ENCODE measurements at regions not wholly inside any gene's neighbourhood (a gene's known extent, or its start where the extent isn't known, plus 50 kb on each side); places are given as distances from the start of the nearest gene placed in this dataset.
"Not testable (repeated sequence)": the region's sequence is repeated elsewhere in the genome, so short reads cannot be mapped to it uniquely, and the experiment has no call there.

DNA sequence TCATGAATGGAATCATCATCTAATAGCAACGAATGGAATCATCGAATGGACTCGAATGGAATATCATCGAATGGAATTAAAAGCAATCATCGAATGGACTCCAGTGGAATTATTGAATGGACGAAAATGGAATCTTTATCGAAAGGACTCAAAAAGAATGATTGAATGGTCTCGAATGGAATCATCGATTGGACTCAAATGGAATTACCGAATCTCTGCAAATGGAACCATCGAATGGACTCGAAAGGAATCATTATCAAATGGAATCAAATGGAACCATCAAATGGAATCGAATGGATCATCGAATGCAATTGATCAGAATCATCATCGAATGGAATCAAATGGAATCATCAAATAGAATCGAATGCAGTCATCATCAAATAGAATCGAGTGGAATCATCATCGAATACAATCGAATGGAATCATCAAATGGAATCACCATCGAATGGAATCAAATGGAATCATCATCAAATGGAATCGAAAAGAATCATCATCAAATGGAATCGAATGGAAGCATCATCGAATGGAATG is 225.7 kb downstream of the SHCBP1 start:
- H3K36me3 ChIP-seq; H3K9me3 ChIP-seq; H3K27ac ChIP-seq; H3K4me3 ChIP-seq; ATAC-seq; H3K4me1 ChIP-seq; in situ Hi-C loops (cut with MboI; ENCODE audit: low sequenced_read_pairs in 4 of 4); intact Hi-C loops (cut with DNase I; ENCODE audit: low total_unique reads); H3K27me3 ChIP-seq; DNase-seq: not testable (repeated sequence)

- H3K27me3 ChIP-seq; H3K4me1 ChIP-seq; H3K36me3 ChIP-seq; intact Hi-C loops (cut with DNase I; ENCODE audit: low total_unique reads); DNase-seq; in situ Hi-C loops (cut with MboI; ENCODE audit: low sequenced_read_pairs in 4 of 4); H3K27ac ChIP-seq; H3K4me3 ChIP-seq; H3K9me3 ChIP-seq; ATAC-seq: not testable (repeated sequence)
Observed at GRCh38 chr16:46394963-46395362, 226.2 kb downstream of the SHCBP1 start.

- H3K4me3 ChIP-seq; intact Hi-C loops (cut with DNase I; ENCODE audit: low total_unique reads); H3K4me1 ChIP-seq; H3K27ac ChIP-seq; H3K27me3 ChIP-seq; DNase-seq; in situ Hi-C loops (cut with MboI; ENCODE audit: low sequenced_read_pairs in 4 of 4); ATAC-seq; H3K36me3 ChIP-seq: not testable (repeated sequence)
- peaks cover 0 to 11% (median 0%) of the 10 kb centered on the region in 3 donors for H3K9me3 ChIP-seq
Observed at GRCh38 chr16:46394149-46394548, 227.0 kb downstream of the SHCBP1 start.

DNA sequence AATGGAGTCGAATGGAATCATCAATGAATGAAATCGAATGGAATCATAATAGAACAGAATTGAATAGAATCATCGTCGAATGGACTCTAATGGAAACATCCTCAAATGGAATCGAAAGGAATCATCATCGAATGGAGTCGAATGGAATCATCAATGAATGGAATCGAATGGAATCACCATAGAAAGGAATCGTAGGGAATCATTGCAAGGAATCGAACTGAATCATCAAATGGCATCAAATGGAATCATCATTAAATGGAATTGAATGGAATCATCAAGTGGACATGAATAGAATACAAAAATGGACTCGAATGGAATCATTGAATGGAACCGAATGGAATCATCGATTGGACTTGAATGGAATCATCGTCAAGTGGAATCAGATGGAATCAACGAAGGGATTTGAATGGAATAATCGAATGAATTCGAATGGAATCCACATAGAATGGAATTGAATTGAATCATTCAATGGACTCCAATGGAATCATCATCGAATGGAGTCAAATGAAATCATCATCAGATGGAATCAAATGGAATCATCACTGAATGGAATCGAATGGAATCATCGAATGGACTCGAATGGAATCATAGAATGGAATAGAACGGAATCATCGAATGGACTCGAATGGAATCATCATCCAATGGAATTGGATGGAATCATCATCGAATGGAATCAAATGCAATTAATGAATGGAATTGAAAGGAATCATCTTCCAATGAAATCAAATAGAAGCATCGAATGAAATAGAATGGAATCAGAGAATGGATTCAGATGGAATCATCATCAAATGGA is 228.1 kb downstream of the SHCBP1 start:
- H3K27ac ChIP-seq; in situ Hi-C loops (cut with MboI; ENCODE audit: low sequenced_read_pairs in 4 of 4); H3K4me3 ChIP-seq; H3K36me3 ChIP-seq; H3K27me3 ChIP-seq; intact Hi-C loops (cut with DNase I; ENCODE audit: low total_unique reads); H3K4me1 ChIP-seq; DNase-seq; ATAC-seq: not testable (repeated sequence)
- peaks cover 0 to 11% (median 0%) of the 10 kb centered on the region in 3 donors for H3K9me3 ChIP-seq

DNA sequence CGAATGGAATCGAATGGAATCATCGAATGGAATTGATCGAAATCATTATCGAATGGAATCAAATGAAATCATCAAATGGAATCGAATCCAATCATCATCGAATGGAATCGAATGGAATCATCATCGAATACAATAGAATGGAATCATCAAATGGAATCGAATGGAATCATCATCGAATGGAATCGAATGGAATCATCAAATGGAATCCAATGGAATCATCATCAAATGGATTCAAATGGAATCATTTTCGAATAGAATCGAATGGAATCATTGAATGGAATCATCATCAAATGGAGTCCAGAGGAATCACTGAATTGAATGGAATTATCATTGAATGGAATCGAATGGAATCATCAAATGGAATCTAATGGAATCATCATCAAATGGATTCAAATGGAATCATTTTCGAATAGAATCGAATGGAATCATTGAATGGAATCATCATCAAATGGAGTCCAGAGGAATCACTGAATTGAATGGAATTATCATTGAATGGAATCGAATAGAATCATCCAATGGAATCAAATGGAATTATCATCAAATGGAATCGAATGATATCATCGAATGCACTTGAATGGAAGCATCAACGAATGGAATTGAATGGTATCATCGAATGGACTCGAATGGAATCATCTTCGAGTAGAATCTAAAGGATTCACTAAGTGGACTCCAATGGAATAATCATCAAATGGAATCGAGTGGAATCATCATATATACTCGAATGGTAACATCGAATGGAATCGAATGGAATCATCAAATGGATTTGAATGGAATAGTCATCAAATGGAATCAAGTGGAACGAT is 230.3 kb downstream of the SHCBP1 start:
- H3K4me3 ChIP-seq; in situ Hi-C loops (cut with MboI; ENCODE audit: low sequenced_read_pairs in 4 of 4); H3K27me3 ChIP-seq; H3K27ac ChIP-seq; intact Hi-C loops (cut with DNase I; ENCODE audit: low total_unique reads); H3K4me1 ChIP-seq; DNase-seq; H3K36me3 ChIP-seq: not testable (repeated sequence)
- H3K9me3 ChIP-seq, result peaks cover 0 to 20% (median 0%) of the 10 kb centered on the region in 3 donors
- peak; percentile 0 to 1 for ATAC-seq

- intact Hi-C loops (cut with DNase I; ENCODE audit: low total_unique reads); H3K4me1 ChIP-seq; ATAC-seq; H3K27me3 ChIP-seq; H3K36me3 ChIP-seq; in situ Hi-C loops (cut with MboI; ENCODE audit: low sequenced_read_pairs in 4 of 4); H3K27ac ChIP-seq: not testable (repeated sequence)
- DNase-seq, result peak; percentile 57 to 82
- peak overlapping the region in 2 of 4 donors; percentile 0 for H3K4me3 ChIP-seq
- H3K9me3 ChIP-seq, result peaks cover 0 to 14% (median 0%) of the 10 kb centered on the region in 3 donors
Observed at GRCh38 chr16:46389561-46390041, 231.6 kb downstream of the SHCBP1 start.

- H3K9me3 ChIP-seq, result peaks cover 0 to 17% (median 0%) of the 10 kb centered on the region in 3 donors
- H3K36me3 ChIP-seq; DNase-seq; ATAC-seq; H3K27me3 ChIP-seq; intact Hi-C loops (cut with DNase I; ENCODE audit: low total_unique reads); H3K4me1 ChIP-seq; H3K4me3 ChIP-seq; in situ Hi-C loops (cut with MboI; ENCODE audit: low sequenced_read_pairs in 4 of 4); H3K27ac ChIP-seq: not testable (repeated sequence)
Observed at GRCh38 chr16:46388939-46389491, 232.2 kb downstream of the SHCBP1 start.

DNA sequence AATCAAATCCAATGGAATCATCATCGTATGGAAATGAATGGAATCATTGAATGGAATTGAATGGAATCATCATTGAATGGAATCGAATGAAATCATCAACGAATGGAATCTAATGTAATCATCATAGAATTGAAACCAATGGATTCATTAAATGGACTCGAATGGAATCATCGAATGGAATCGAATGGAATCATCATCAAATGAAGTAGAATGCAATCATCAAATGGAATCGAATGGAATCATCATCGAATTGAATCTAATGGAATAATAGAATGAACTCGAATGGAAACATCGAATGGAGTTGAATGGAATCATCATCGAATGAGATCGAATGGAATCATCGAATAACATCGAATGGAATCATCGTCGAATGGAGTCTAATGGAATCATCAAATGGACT is 232.8 kb downstream of the SHCBP1 start:
- H3K4me1 ChIP-seq; H3K36me3 ChIP-seq; H3K27ac ChIP-seq; H3K4me3 ChIP-seq; H3K27me3 ChIP-seq; in situ Hi-C loops (cut with MboI; ENCODE audit: low sequenced_read_pairs in 4 of 4); intact Hi-C loops (cut with DNase I; ENCODE audit: low total_unique reads); ATAC-seq; DNase-seq: not testable (repeated sequence)
- peaks cover 0 to 17% (median 0%) of the 10 kb centered on the region in 3 donors for H3K9me3 ChIP-seq

DNA sequence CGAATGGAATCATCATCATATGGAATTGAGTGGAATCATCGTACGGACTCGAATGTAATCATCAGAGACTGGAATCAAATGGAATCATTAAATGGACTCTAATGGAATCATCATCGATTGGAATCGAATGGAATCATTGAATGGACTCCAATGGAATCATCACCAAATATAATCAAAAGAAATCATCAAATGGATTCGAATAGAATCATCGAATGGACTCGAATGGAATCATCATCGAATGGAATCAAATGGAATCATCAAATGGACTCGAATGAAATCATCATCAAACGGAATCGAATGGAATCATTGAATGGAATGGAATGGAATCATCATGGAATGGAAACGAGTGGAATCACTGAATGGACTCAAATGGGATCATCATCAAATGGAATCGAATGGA is 233.5 kb downstream of the SHCBP1 start:
- H3K27ac ChIP-seq; intact Hi-C loops (cut with DNase I; ENCODE audit: low total_unique reads): not testable (repeated sequence)

GRCh38 chr16:46386805-46387620 is 234.2 kb downstream of the SHCBP1 start:
- H3K36me3 ChIP-seq; intact Hi-C loops (cut with DNase I; ENCODE audit: low total_unique reads); H3K27ac ChIP-seq; H3K4me1 ChIP-seq; in situ Hi-C loops (cut with MboI; ENCODE audit: low sequenced_read_pairs in 4 of 4); H3K27me3 ChIP-seq; H3K4me3 ChIP-seq: not testable (repeated sequence)
- DNase-seq, result peak in 1 of 2 donors; percentile 19
- peak; percentile 10 to 11 for ATAC-seq
- H3K9me3 ChIP-seq, result peaks cover 0 to 21% (median 0%) of the 10 kb centered on the region in 3 donors

More for the DNA sequence above, 233.5 kb downstream of the SHCBP1 start:
- H3K4me1 ChIP-seq; H3K27me3 ChIP-seq; in situ Hi-C loops (cut with MboI; ENCODE audit: low sequenced_read_pairs in 4 of 4); H3K4me3 ChIP-seq; H3K36me3 ChIP-seq: not testable (repeated sequence)
- DNase-seq (peak; percentile 38 to 77), ATAC-seq (peak; percentile 1)
- H3K9me3 ChIP-seq, result peaks cover 0 to 20% (median 0%) of the 10 kb centered on the region in 3 donors

All from gastrocnemius medialis (tissue), 4 donors.